GM18870 (cell line): ENCODE measurements at regions not wholly inside any gene's neighbourhood (a gene's known extent, or its start where the extent isn't known, plus 50 kb on each side); places are given as distances from the start of the nearest gene placed in this dataset.

Source experiments
- ATAC-seq: cut with Tn5 transposase; IDR thresholded peaks from one replicate; pipeline ENCODE4 v1.9.1; 2021; ENCODE audit warnings: moderate library complexity; ENCODE audit not compliant: unreplicated experiment

DNA sequence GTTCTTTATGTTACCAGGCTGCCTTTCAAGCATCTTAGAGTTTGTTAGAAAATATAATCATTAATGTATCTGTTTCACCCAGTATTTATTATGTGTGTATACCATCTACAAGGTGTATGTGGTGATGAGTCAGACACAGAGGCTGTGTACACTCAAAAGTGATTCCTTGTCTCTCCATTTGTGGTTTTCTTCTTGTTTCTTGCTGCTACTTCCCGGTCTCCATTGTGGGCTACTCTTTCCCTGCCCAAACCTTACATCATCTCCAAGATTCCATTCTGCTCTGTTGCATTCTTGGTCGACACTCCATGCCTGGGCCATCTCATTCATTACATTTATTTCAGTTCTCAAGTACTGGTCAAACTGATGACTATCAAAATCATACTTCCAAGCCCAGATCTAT, 182.2 kb upstream of the STXBP5 start:
- ATAC-seq, result no peak

DNA sequence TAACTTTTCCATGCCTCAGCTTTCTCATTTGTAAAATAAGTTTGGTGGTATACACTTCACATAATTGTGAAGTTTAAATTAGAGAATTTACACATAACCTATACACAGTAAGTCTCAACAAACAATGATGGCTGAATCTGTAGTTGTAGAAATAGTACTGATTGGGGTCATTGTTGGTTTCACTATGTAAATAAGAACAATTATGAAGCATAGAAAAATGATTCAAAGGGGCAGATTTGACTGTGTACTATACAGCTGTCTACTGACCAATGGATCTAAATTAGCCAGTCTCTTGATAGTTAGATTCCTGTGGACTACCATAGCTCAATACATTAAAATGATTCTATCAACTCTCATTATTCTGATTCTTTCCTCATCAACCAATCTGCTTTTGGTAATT, 181.1 kb upstream of the STXBP5 start:
- peak; percentile 89 for ATAC-seq

DNA sequence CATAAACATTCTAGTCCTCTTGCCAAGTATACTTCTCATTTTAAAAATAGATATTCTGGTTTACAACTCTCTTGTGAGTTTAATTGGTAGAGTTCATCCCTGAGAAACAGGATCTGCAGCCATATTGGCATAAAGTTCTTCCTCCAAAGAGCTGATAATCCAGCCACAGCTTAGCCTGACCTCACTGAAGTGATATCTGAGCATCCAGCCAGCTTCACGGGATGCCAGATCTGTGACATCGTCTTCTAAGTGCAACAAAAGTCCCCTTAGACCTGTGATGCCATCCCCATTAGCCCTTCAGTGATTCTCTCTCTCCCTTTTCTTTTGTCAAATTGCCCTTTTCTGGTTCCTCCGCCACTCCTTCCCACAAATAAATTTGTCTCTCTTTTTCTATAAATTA, 180.6 kb upstream of the STXBP5 start:
- ATAC-seq, result no peak

DNA sequence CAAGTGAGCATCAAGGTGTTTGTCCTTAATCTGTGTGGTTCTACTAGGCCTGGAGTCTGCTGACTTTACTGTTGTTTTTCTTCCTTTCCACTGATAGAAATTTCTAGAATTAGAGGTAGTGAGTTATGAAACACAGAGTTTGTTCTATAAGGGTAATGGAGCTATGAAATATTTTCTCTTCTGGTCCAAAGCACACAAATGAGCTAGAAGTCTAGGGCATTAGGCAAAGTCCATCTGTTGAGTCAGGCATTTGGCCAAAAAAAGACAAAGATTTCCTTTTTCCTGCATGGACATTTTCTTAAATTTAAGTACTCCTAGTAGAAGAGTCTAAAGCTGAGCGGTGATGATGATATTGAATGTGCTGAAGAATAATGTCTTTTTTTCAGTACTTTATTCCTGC, 174.3 kb upstream of the STXBP5 start:
- ATAC-seq, result no peak

DNA sequence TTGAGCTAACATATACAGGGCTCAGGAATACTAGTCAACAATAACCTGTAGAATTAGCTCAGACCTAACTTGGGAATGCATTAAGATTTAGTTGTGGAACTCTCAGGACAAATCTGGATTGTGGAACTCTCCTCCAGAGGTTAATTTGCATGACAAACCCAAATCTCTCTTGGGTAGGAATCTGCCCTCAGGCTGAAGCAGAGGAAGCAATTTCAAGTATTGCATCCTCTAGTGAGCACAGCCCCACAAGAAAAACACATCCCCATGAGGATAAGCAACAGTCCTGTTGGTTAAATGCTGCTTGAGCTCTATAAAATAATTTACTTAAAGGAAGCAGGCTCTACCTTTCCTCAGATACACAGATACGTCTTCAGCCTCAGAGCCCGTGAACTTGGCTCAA, 170.9 kb upstream of the STXBP5 start:
- no peak for ATAC-seq

DNA sequence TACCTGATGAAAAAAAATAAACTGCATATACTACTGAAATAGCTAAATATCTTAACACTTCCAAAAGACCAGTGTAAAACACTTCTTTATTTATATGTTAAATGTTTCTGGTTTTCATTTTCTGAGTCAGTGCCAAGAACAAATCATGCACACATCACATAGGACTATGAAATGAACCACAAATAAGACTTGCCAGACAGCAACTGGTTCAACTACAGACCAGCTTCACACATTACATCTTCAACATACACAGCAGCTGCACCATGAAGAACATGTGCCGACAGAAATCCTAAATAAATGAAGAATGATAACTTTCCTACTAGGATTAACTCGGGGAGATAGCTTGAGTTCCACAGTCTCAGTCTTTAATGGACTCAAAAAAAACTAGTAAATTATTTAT, 168.3 kb upstream of the STXBP5 start:
- ATAC-seq, result no peak

DNA sequence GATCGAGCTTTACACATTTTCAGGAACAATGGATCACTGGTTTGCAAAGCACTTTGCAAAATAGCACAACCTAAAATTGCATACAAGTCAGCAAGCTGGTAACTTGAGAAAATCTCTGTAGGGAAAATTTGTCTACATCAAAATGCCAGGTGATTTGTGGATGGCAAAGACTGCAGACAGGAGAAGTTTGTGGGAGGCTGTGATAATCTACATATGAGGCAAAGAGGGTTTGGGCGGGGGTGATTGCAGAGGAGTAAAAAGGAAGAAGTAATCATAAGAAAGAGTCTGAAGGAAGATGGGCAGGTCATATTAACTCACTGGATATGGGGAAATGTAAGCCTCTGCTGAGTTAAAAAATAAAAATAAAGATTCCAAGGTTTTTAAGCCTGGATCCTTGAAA, 166.3 kb upstream of the STXBP5 start:
- no peak for ATAC-seq

DNA sequence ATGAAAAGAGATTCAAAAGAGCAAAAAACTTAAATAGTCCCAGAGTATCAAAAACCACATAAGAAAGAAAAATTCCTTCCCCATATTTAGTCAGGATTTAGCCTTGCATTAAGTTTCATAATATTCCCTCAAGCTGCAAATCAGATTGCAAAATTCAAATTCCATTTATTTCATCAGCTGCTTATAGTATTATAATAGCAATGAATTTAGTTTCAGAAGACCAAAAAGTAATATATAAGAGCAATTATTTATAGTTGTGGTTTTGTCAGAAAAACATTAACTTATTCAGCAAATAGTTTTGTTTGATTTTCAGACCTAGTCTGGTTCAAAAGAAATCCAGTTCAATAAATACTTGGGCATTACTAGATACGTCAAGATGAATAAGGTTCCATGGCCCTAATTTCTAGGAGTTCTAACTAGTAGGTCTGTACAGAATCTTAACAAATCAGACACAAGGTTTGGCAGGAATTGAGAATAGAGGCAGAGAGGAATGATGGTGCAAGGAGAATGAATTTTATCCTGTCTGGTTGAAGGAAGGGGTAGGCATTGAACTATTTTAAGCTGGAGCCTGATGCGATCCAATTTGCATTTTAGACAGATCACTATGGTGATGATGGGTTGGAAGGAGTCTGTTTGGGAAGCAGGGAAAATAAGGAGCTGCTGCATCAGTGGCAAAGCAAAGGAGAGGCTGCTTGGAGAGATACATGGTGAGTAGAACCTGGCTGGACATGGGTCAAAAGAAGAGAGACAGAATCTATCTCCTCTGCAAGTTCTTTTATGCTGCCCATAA, 163.9 kb upstream of the STXBP5 start:
- ATAC-seq, result no peak

DNA sequence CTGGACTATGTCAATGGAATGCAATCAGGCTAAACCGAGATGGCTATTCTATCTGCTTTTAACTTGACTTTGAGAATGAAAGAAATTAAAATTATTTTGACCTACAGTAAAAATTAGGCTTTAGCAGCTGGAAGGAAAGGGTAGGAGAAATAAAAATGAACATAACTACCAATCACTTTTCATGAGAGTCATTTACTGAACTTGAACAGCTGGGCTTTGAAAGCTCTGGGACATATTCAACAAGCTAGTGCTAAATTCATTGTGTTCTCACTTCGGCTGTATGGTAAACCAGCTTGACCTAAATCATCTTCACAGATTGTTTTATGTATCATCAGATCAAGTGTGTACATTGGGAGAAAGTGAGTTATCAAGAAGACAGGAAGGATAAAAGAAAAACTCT, 161.5 kb upstream of the STXBP5 start:
- ATAC-seq, result no peak

DNA sequence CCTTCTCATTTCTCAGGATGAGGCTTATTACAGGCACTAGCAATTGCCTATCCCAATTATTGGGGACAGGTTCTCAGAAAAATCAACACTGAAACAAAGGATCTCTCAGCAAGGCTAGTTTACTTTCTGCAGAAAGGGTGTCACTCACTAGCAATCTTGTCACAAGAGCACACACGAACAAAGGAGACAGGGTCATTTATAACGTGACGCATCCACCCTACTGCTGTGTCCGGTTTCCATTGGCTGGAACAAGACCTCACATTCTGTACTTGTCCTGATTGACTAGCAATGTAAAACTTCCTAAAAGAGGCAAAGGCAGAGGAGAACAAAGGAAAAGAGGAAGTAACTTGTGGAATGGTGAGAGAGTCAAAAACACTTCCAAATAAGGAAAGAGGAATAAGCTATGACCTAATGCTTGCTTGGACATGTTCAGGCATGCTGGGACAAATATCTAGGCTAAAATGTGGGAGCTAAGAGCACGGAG, 160.2 kb upstream of the STXBP5 start:
- no peak for ATAC-seq

DNA sequence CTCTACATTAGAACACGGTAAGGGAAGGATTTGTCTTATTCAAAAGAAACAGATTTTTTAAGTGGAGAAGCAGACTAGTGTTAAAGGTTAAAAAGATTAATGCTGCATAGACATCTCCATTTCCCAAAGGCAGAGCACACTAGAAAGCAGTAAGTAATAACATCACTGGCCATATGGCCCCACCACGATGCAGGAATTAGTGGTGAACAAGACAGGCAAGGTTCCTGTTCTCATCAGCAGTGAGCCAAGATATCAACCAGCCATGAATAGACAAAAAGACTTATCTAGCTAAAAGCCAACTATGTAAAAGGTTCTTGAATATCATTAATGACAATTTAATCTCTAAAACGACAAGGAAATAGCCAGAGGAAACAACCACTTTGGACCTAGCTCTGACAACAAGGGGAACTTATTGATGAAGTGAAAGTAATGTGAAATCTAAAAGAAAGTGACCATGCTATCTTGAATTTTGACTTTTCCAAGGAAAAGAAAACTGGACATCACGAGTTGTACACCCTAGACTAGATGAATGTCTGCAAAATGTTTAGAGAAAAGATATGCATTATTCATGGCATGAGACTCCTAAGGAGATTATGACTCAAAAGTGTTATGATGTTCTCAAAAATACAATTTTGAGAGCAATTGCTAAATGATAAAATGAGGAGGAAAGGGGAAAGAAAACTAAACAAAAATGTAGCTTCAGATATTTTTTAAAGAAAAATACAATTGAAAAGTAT, 157.9 kb upstream of the STXBP5 start:
- no peak for ATAC-seq

DNA sequence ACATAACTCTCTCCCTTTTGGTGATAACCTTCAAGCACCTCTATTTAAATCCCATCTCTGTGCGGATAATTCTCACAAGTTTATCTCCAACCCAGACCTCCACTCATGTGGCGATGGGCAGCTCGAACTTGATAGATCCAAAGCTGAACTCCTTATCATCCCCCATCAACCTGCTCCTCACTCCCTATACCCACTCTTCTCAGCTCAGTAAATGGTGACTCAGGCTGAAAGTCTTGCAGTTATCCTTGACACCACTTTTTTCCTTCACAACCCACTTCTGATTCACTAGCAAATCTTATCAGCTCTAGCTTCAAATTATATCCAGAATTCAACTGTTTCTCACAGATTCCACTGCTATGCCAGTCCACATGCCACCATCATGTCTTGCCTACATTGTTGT, 155.3 kb upstream of the STXBP5 start:
- ATAC-seq, result no peak

DNA sequence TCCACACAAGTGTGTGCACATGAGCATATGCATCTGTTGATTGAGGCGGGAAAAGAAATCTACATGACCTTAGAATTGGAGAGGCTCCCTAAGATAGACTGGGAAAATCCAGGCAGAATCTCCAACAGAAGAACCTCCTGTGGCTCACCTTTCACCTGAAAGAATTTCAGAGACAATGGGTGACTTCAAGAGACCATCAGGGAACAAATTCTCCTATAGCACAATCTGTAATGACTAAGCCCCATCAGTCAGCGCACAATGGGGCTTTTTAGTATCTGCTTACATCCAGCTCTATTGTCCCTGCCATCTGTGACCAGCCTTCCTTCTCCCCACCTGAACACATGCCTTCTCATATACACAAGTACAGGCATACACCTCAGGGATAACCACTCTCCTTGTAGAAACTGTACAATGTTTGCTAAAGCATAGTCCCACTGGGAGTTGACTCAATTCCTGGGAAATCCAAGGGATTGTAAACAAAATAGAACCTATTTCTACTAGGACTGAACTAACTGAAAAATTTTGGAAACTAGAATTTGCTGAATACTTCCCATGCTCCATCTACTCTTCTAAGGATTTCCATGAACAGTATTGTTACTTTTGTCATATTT, 150.8 kb upstream of the STXBP5 start:
- no peak for ATAC-seq

DNA sequence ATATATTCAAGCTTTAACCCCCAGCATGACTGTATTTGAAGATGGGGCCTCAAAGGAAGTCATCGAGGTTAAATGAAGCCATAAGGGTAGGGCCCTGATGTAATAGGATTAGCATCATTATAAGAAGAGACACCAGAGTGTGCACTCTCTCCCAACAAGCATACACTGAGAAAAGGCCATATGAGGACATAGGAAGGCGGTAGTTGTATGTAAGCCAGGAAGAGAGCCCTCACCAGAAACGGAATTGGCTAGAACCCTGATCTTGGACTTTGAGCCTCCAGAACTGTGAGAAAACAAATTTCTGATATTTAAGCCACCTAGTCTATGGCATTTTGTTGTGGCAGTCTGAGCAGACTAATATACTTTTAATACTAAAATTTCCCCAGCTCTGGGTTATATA, 150.1 kb upstream of the STXBP5 start:
- ATAC-seq, result no peak

DNA sequence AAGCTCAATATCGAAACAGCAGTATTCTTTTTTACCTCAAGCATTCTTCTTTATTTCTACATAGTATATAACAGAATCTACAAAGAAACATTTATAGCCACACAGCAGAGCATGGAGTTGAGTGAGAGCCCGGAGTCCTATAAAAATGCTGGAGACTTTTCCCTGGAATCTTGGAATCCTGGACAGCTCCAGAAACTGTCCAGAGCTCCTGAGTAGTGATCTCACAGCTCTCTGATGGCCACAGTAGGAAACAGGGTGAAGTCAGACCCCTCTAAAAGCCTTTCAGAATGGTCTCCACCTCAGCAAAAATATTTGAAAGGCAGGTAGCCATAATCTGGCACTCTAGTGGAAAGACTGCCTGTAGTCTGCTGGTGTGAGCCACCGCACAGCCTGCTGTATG, 149.3 kb upstream of the STXBP5 start:
- no peak for ATAC-seq

DNA sequence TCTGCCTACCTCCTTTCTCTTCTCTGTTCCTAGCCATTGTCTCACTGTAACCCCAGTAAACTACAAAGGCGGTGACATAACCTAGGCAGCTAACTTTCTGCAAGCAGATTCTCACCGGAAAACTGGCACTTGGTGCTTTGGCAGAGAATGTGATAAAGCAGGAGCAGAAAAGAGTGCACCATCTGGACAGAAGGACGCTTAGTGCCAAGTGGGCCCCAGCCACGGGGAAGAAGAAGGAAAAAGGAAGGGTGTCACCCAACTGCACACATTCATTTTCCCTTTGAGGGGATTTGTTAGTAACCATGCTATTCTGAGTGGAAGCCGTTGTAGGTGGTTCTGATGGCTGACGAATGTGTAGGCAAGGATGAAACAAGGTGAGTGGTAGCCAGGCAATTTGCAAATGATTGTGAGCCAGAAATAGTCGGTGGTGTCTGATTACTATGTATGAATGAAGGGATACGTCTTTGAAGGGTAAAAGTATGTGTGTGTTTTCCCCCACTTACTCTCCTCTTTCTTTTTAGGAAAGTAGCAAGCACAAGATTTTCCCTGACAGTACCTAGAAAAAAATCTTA, 148.3 kb upstream of the STXBP5 start:
- no peak for ATAC-seq

DNA sequence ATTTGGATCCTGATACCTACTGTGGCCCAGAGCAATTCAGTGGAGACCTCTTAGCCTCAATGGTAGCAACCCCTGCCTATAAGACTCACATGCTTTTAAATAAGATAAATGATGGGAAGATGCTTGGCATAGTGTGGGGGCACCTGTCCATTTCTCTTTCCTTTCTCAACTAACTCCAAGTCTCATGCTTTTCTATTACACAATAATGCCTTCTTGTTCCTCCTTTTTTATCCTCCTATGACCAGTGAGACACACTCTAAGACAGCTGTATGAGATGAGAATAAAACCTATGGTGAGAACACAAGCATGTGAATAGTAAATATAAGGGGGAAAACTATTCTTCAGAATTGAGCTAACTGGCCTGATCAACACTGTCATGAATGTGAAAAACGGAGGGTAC, 147.0 kb upstream of the STXBP5 start:
- ATAC-seq, result no peak

DNA sequence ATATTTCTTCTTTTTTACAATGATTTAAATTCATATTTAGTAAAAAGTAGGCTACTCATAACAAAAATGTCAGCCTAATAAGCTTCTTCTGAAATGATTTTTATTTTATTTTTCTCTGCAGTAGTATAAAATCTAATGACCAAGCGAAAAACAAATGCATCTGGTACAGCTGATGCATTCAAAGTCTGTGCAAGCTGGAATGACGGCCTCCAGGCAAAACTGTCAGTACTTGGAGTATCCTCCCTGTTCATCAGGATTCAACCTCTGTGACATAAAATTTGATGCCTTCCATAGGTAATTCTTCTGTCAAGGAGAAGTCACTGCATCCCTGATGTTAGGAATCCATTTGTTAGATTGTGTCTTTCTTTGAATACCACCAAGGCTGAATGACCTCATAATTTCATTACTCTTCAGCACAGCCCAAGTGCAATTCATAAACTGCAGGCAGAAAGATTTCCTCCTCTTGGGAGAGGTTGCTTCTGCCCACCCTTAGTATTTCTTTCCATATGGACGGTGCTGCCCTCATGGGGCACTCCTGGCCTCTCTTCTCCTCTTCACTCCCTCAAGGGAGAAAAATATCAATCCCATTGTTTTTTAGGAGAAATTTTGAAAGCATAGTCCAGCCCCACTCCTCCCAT, 146.4 kb upstream of the STXBP5 start:
- ATAC-seq, result no peak

DNA sequence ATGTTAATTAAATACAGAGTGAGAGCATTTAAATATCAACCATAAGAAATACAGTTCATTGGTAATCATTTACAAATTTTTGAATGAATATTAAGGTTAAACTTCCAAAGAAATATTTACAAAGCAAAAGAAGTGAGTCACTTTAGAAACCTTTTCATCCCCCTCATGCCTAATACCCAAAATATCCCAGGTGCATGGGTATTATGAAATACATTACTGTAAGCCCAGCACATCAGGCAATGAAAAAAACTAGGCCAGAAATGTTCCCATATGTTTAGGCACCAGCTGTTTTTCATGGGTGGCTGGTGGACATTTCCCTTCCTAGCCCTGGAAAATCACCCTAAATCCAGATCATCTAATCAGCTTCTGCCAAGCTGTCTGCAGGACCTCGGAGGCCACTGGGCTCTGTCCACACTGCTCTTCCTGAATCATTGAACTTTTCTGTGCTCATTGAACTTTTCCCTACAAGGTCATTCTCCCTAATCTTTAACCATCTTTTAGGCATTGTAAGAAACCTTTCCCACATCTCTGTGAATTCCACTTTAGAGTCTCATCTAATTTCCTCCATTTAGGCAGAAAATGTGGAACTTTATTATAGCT, 145.3 kb upstream of the STXBP5 start:
- no peak for ATAC-seq

DNA sequence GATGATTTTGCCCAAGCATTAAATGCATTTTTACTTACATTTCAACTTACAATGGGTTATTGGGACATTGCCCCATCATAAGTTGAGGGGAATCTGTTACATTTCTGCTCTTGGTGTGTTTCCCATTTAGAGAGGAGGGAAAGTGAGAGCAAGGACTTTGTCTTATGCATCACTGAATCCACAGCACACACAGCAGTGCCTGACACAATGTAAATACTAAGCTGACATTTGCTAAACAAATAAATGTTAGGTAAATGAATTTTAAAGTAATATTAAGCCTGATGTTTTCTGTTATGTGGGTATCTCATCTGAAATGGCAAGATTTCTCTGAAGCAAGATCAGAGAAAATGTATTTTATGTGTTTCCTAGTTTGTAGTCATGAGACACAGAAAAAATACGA, 143.6 kb upstream of the STXBP5 start:
- ATAC-seq, result no peak

DNA sequence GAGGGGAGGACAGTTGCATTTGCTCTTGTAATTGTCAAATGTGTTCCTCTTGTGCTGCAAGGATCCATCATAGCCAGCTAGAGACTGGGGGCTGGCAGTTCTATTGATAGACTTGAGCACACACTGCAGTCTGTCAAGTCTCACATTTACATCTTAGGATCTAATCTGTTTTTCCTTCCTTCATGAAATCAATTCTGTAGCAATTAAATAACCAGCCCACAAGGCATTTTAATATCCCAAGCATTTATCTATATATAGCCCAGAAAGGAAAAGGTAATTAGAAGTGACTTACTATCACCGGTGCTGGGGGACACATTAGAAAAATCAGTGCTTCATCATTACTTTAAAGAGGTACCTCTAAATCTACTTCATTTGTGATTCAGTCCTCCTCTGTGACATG, 143.0 kb upstream of the STXBP5 start:
- no peak for ATAC-seq
